AML-193 (cell line): ENCODE measurements at regions not wholly inside any gene's neighbourhood (a gene's known extent, or its start where the extent isn't known, plus 50 kb on each side); places are given as distances from the start of the nearest gene placed in this dataset.
"Not testable (repeated sequence)": the region's sequence is repeated elsewhere in the genome, so short reads cannot be mapped to it uniquely, and the experiment has no call there.

Source experiments
- DNase-seq, 2 experiments: peaks; one replicate each; lab custom pipeline; 2025; lab: John Stamatoyannopoulos, UW

GRCh38 chr13:50417597-50417996, 402.4 kb downstream of the KCNRG start:
- DNase-seq: no peak

GRCh38 chr13:50419331-50419865, 404.2 kb downstream of the KCNRG start:
- no peak for DNase-seq

- no peak for DNase-seq
Observed at GRCh38 chr13:50419896-50420295, 404.7 kb downstream of the KCNRG start.

- no peak for DNase-seq
Observed at GRCh38 chr13:50420718-50421472, 405.7 kb downstream of the KCNRG start.

GRCh38 chr13:50421473-50422130, 406.4 kb downstream of the KCNRG start:
- DNase-seq: no peak

DNA sequence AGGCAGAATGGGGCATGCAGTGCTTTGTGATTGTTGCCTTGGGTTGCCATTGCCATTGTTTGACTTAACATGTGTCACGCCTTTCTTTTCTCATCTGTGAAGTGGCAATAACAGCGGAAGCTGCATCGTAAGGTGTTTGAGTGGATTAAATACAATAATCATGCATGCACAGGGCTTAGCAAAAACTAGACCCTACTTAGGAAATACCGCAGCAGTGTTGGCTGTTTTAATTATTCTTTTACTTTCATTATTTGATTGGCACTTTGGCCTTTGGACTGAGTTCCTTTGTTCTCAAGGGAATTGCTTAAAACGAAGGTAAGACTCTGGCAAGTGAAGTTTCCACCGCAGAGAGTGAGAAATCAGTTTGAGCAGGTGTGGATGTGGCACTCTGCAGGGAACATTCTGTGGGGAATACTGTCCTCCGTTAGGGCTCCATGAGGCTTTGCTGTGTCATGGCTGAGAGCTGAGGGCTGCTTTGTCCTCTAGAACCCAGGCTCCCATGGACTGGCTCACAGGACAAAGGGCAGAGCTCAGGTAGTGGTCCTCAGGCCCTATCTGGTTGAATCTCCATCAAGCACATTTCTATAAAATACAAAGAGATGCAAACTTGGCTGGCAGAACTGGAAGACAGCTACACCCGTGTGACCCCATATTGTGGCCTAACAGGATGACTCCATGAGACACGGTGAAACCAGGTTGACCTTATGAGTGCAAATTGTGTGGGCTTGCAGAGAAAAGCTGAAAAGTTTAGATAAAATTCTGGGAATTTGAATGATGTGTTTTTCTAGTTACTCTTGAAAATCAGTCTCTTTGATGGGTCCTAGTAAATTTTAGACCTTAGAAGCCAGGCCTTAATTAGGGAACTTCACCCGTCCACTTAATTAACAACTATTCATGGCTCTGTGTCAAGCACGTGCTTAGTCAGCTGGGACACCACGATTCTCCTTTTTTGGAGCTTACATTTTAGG, 407.2 kb downstream of the KCNRG start:
- no peak for DNase-seq

DNA sequence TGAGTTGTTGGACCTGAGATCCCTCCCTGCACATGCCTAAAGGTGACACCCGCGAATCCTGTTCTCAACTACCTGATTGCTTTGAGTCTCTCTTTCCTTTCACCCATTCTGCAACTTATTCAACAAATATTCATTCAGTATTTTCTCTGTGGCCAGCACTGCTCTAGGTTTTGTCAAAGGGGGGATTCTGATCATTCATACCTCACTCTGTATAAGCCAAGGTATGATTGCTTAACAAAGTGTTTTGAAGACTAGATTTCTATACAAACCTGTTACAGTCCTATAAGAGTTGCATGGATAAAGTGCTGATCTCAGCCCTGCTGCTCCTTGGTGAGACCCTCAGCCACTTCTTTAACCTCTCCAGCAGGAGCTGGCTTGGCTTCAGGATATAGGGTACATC, 409.7 kb downstream of the KCNRG start:
- no peak for DNase-seq

DNA sequence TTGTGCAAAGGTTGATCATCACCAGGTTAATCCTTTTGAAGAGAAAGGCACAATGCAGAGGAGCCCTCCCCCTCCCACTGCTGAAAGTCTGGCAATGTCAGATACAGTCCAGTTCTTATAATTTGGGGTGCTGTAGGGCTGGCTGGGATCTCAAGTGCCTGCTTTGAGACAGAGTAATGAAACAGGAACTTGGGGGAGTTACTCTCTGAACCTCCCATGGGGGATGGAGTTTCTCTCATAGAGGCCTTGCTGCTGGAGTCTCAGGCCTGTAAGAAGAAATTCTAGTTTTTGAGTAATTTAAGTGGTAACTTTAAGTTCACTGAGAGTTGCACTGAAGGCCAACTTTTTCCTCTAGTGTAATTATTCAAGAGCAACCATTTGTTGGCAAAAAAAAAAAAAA, 410.5 kb downstream of the KCNRG start:
- peak; percentile 22 to 30 for DNase-seq

DNA sequence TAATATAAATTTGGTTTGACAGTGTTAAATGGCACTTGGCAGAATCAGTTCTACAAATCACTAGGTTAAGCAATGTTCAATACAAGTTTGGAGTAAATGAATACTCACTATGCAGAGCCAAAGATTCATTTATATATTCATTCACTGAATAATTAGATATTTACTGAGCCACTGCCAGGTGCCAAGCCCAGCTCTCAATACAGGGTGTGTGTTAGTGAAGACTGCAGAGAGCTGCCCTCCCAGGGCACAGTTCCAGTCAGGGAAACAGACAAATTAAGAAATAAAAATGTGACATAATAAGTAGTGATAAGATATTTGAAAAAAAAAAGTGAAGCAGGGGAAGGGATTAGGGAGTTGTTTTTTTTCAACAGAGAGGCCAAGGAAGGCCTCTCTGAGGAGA, 411.7 kb downstream of the KCNRG start:
- no peak for DNase-seq

GRCh38 chr13:50427511-50427910, 412.3 kb downstream of the KCNRG start:
- not testable (repeated sequence) for DNase-seq

GRCh38 chr13:50428183-50428877, 413.1 kb downstream of the KCNRG start:
- DNase-seq: no peak

GRCh38 chr13:50435011-50435410, 408.5 kb downstream of the DLEU7 start:
- DNase-seq: no peak

DNA sequence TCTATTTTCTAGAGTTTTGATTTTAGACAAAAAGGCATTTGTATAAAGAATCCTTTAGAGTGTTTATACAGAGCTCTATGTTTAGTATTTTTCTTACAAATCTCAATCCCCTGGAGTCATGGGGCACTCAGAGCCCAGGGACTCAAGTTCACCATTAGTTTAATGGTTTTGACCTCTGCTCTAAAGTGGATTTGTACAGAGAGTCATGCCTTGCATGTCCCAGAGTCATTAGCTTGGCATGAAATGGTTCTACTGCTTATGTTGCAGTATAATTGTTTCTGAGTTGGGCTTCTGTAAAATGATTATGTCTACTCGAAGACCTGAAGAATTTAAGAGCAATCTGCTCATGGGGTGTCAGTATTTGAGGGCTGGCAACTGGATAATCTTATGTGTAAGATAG, 406.2 kb downstream of the DLEU7 start:
- no peak for DNase-seq

GRCh38 chr13:50438351-50438750, 405.1 kb downstream of the DLEU7 start:
- no peak for DNase-seq

DNA sequence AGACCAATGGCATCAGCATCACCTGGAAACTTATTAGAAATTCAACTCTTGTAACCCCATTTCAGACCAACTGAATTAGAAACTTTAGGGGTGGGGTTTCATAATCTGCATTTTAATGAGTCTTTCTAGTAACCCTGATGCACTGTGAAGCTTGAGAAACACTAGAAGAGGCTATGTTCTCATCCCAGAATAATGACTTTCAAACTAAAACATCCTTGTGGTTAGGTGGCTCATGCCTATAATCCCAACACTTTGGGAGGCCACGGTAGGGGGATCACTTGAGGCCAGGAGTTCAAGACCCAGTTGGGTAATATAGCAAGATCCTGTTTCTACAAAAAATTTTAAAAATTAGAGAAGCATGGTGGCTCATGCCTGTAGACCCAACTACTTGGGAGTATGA, 402.4 kb downstream of the DLEU7 start:
- DNase-seq: no peak

- no peak for DNase-seq
Observed at GRCh38 chr13:50444726-50445125, 398.8 kb downstream of the DLEU7 start.

DNA sequence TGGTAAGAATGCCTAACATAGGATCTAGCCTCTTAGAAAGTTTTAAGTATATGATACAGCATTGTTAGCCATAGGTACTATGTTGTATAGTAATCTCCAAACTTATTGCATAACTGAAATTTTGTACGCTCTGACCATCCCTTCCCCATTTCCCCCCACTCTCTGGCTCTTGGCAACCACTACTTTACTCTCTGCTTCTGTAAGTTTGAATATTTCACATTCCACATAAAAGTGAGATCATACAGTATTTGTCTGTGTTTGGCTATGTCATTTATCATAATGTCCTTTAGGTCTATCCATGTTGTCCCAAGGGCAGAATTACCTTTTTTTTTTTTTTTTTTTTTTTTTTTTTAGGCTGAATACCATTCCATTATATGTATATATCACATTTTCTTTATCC, 396.9 kb downstream of the DLEU7 start:
- DNase-seq: no peak

GRCh38 chr13:50448535-50448998, 394.9 kb downstream of the DLEU7 start:
- no peak for DNase-seq

GRCh38 chr13:50449465-50449864, 394.0 kb downstream of the DLEU7 start:
- no peak for DNase-seq

DNA sequence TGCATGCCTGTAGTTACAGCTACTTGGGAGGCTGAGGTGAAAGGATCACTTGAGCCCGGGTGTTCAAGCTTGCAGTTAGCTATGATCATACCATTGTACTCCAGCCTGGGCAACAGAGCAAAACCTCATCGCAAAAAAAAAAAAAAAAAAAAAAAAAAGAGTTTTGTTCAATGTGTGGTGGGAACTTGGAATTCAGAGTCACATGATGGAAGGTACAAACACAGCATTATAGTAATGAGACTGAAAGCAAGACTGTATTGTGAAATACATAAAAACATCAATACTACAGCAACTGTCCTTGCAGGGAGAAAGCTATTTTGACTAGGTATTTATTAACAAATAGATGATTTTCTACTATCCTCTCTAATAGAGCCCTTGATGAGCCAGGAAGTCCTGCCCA, 393.2 kb downstream of the DLEU7 start:
- no peak for DNase-seq

DNA sequence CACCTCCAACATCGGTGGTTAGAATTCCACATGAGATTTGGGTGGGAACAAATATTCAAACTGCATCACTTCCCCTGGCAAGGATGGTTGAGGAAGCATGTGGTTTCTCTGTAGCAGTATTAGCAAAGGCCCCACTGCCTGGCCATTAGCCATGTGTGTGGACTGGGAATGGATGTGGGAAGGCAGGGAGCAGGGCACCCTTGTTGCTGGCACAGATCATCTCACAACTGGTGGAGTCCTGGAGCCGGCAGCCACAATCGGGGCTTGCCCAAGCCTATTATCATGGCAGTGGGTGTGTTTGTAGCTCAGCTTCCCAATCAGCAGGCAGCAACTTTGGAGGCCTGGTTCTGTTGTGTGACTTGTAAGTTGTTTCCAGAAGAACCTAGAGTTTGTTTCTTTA, 391.9 kb downstream of the DLEU7 start:
- no peak for DNase-seq

- no peak for DNase-seq
Observed at GRCh38 chr13:50452028-50452427, 391.5 kb downstream of the DLEU7 start.
